Aorta (tissue), 5 donors: ENCODE measurements at regions not wholly inside any gene's neighbourhood (a gene's known extent, or its start where the extent isn't known, plus 50 kb on each side); places are given as distances from the start of the nearest gene placed in this dataset.

ENCODE experiments used
- ATAC-seq: fragments of 200-7000 bp; cut with Tn5 transposase; one replicate; pipeline ENCODE4 v1.9.1; 2022; ENCODE audit warnings: moderate library complexity; ENCODE audit not compliant: low FRiP score
- DNase-seq, 2 donors: peaks; one replicate each; pipeline ENCODE4 v3.0.0-alpha.2; 2020
- H3K27ac ChIP-seq, 2 donors: one replicate each; pipeline ENCODE4 v1.5.1; 2013; ENCODE audit warnings: low read length in 2 of 2, mild to moderate bottlenecking in 2 of 2, moderate library complexity in 2 of 2, control low read depth in 1 of 2, inconsistent platforms in 1 of 2, low read depth in 1 of 2
- H3K27me3 ChIP-seq, 2 donors: one replicate each; pipeline ENCODE4 v1.6.1; 2013; ENCODE audit warnings: control low read depth in 1 of 2, low read length in 1 of 2, mild to moderate bottlenecking in 1 of 2, moderate library complexity in 1 of 2; ENCODE audit not compliant: insufficient read depth in 2 of 2, control insufficient read depth in 1 of 2
- H3K36me3 ChIP-seq, 2 donors: one replicate each; pipeline ENCODE4 v1.6.1; 2013; ENCODE audit warnings: control low read depth in 1 of 2, low read length in 1 of 2, mild to moderate bottlenecking in 1 of 2; ENCODE audit not compliant: insufficient read depth in 2 of 2, control insufficient read depth in 1 of 2
- H3K4me1 ChIP-seq, 2 donors: one replicate each; pipeline ENCODE4 v1.6.1; 2013; ENCODE audit warnings: low read length in 2 of 2, control low read depth in 1 of 2, mild to moderate bottlenecking in 1 of 2, moderate library complexity in 1 of 2; ENCODE audit not compliant: insufficient read depth in 2 of 2, control insufficient read depth in 1 of 2
- H3K4me3 ChIP-seq, 2 donors: one replicate each; pipeline ENCODE4 v1.5.1; 2013; ENCODE audit warnings: low read length in 2 of 2, control low read depth in 1 of 2, mild to moderate bottlenecking in 1 of 2
- H3K9me3 ChIP-seq: one replicate; pipeline ENCODE4 v1.6.1; 2013; ENCODE audit warnings: mild to moderate bottlenecking, low read length; ENCODE audit not compliant: control insufficient read depth
- WGBS, 2 donors: extraction: QIAGEN DNeasy Blood & Tissue Kit; methylation state at CpG; one replicate each; pipeline ENCODE4 v1.1.7; 2013; 5-methylcytosine and 5-hydroxymethylcytosine counted together
- intact Hi-C, 2 donors: fragments of 100-400 bp; cut with DNase I; formaldehyde crosslinking; loops; one replicate each; pipeline versions ENCODE4 v1.14.2 to v1.15.0; 2022
- donor health status: healthy with polysubstance abuse.
- donor health status: Bipolar disorder and iron deficiency.
- donor health status: DM: no; HTN: no; CAD: no.
- donor health status: DM: no; HTN: no; CAD: no.
- donor health status: DM: yes; HTN: yes; CAD: no.

DNA sequence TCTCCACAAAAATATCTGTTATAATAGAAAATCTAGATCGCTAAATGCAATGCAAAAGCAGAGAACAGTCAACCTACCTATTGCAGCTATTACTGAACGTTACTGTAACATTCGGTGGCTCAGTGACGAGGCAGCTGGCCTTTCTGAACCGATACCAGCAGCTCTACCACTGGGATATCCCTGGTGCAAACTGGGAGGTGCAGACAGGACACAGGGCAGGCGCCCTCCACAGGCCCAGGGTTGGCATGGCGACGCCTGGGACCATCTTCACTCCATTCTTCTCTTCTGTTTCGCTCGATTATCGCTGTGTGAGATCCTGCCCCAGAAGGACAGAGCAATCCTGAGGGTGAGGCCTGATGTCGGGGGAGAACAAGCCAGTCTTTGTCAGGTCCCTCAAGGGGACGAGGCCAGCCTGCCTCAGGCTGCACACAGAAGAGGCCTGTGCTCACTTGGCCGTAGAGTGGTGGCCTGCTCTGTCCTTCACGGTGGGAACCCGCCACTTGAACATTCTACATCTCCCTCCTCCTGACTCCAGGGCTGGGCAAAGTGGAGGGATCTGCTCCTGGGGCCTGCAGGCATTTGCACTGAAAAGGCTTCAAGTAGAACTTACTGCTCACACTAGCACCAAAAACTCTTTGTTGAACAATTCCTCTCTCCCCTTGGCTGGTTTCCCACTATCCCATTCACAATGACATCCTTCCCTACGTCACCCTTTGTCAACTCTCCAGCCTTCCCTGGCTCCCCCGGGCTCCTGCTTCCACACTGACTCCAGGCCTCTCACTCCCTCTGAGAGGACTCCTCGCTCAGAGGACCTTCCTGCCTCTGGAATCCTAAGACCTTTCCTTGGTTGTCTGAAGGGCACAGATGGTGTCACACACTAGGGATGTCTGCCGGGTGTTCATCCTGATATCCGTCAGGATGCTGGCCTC, 49.7 kb downstream of the CYRIA start:
- Histone ChIP-seq H3K27me3 (no peaks in the 10 kb centered on the region), H3K4me1 (no peaks in the 10 kb centered on the region), H3K27ac (no peak overlapping the region), H3K4me3 (no peak overlapping the region), H3K9me3 (no peaks in the 10 kb centered on the region), H3K36me3 (peaks cover 0 to 2% of the 10 kb centered on the region in 2 donors)
- ATAC-seq (no peak), DNase-seq (no peak)
- 89 to 91% methylated on average over 21 of the region's 21 CpGs for WGBS, 2 donors
- intact Hi-C loops: loop anchor here in 1 of 2 donors (2.0 kb wide), 1 partner anchor 141 kb away; no protein-coding TSS in a partner anchor

DNA sequence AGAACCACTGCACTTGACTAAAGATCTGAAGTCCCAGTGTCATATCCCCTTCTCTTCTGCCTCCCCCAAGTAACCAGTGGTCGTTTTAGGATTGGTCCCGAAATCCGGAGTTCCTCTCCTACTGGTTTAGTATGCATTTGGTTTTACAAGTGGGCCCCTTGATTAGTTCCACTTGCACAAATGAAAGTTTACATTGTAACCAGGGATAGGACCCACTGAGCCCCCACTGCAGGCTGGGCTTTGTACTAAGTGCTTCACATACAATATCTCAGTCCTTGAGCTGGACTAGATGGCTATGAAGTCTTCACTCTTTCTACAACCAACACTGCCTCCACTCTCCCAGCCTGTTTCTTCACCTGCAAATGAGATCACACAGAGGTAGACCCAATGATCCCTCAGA, 50.4 kb downstream of the CYRIA start:
- Histone ChIP-seq H3K4me1 (no peaks in the 10 kb centered on the region), H3K27me3 (no peaks in the 10 kb centered on the region), H3K36me3 (peaks cover 0 to 2% of the 10 kb centered on the region in 2 donors), H3K9me3 (no peaks in the 10 kb centered on the region), H3K4me3 (no peak overlapping the region), H3K27ac (no peak overlapping the region)
- ATAC-seq (no peak), DNase-seq (no peak)
- intact Hi-C loops: loop anchor here in 1 of 2 donors (2.0 kb wide), 1 partner anchor 142 kb away; no protein-coding TSS in a partner anchor
- 80 to 95% methylated on average over 3 of the region's 3 CpGs for WGBS, 2 donors

DNA sequence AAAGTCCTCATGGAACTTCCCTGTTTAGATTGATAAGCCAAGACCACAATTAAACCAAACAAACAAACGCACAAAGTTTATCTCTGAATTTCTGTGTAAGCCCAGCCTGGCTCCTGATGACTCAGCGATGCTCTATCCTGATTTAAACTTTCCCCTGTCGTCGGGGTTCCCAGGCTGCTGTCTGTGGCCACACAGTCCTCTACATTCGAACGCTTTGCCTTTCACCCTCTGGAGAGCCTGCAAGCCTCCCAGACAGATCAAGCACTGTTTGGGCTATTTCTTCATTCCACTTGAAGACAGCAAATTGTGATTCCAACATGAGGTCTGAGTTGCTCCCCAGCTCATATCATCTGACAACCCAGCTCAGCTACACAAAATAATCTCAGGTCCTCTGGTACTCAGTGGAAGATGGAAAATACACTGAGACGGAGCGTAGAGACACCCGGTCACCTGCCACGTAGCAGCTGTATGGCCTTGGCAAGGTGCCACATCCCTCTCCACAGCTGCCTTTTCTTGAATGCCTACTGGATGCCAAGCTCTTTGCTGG, 51.2 kb downstream of the CYRIA start:
- intact Hi-C loops: loop anchor here in 1 of 2 donors (2.0 kb wide), 1 partner anchor 142 kb away; no protein-coding TSS in a partner anchor
- ATAC-seq: no peak
- Histone ChIP-seq H3K36me3 (peaks cover 0 to 2% of the 10 kb centered on the region in 2 donors), H3K4me3 (no peak overlapping the region), H3K27me3 (no peaks in the 10 kb centered on the region), H3K9me3 (no peaks in the 10 kb centered on the region), H3K4me1 (no peaks in the 10 kb centered on the region), H3K27ac (no peak overlapping the region)
- no peak for DNase-seq
- WGBS, 2 donors: 64 to 67% methylated on average over 10 of the region's 10 CpGs

DNA sequence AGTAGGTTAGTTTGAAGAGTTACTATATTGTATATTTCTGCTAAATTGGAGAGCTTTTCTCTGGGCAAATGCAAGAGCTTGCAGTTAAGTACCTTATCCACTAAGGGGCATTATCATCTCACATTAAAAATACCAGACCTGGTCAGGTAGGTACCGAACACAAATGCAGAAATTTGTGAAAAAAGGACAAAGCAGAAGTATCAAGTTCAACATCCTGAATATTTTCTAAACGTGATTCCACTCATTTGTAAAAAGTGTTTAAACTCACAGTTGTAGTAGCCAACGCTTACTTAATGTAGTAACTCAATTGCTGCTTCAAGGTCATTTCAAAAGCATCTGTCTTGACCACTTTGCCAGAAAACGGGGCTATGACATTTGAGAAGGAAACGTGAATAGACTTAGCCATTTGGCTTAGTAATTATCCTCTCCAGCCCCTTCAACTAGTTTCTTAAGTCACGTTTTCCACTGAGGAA, 52.1 kb downstream of the CYRIA start:
- H3K27ac ChIP-seq: no peak overlapping the region
- H3K9me3 ChIP-seq: no peaks in the 10 kb centered on the region
- H3K4me1 ChIP-seq: no peaks in the 10 kb centered on the region
- DNase-seq (no peak), ATAC-seq (no peak)
- intact Hi-C loops: loop anchor here (2.0 kb wide), 1 partner anchor 143 kb away; no protein-coding TSS in a partner anchor
- H3K4me3 ChIP-seq: no peak overlapping the region
- H3K36me3 ChIP-seq: peaks cover 0 to 2% of the 10 kb centered on the region in 2 donors
- H3K27me3 ChIP-seq: no peaks in the 10 kb centered on the region
- 22 to 26% methylated on average over 6 of the region's 6 CpGs for WGBS, 2 donors

DNA sequence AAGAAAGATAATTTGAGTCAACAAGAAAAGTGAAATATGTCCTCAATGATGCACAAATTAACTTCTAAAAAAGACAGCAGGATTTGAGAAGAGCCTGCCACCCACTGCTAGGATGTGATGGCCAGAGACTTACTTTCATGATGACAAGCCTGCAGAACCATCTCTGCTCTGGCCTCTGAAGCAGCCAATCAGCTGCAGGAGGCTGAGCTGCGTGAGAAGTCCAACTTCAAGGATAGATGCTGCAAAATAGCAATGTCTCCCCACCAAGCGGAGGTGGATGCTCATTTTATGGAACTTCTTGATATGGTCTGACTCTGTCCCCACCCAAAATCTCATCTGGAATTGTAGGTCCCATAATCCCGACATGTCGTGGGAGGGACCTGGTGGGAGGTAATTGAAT, 53.1 kb downstream of the CYRIA start:
- no peak for ATAC-seq

DNA sequence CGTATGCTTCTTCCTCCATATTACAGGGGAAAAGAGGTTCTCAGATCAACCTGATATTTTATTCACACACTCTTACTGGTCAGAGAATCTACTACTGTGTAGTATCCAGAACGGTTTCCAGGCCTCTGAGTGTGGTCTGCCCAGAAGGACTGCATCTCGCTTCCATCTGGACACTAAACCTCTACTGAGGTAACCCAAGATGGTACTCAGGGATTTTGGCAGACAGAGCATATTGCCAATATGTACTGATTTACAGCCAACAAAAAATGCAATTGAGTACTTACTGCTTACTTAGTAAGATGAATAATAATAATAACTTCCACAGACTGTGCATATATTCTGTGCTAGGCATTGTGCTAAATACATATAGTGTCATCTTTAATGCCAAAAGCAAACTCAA, 55.8 kb downstream of the CYRIA start:
- H3K36me3 ChIP-seq: no peaks in the 10 kb centered on the region
- H3K27ac ChIP-seq: no peak overlapping the region
- DNase-seq (no peak), ATAC-seq (no peak)
- WGBS, 2 donors: 88 to 94% methylated on average over 3 of the region's 3 CpGs
- H3K4me3 ChIP-seq: no peak overlapping the region
- H3K4me1 ChIP-seq: no peaks in the 10 kb centered on the region
- intact Hi-C loops: loop anchor here (2.0 to 10.0 kb wide), 3 partner anchors 57 to 973 kb away; no protein-coding TSS in a partner anchor
- no peaks in the 10 kb centered on the region for H3K27me3 ChIP-seq
- H3K9me3 ChIP-seq: no peaks in the 10 kb centered on the region

More for the DNA sequence above, 53.1 kb downstream of the CYRIA start:
- Histone ChIP-seq H3K27me3 (no peaks in the 10 kb centered on the region), H3K27ac (no peak overlapping the region), H3K9me3 (no peaks in the 10 kb centered on the region), H3K4me3 (no peak overlapping the region), H3K36me3 (peaks cover 0 to 2% of the 10 kb centered on the region in 2 donors), H3K4me1 (no peaks in the 10 kb centered on the region)
- intact Hi-C loops: loop anchor here in 1 of 2 donors (2.0 kb wide), 1 partner anchor 144 kb away; no protein-coding TSS in a partner anchor
- DNase-seq: no peak
- 87 to 93% methylated on average over 4 of the region's 4 CpGs for WGBS, 2 donors

DNA sequence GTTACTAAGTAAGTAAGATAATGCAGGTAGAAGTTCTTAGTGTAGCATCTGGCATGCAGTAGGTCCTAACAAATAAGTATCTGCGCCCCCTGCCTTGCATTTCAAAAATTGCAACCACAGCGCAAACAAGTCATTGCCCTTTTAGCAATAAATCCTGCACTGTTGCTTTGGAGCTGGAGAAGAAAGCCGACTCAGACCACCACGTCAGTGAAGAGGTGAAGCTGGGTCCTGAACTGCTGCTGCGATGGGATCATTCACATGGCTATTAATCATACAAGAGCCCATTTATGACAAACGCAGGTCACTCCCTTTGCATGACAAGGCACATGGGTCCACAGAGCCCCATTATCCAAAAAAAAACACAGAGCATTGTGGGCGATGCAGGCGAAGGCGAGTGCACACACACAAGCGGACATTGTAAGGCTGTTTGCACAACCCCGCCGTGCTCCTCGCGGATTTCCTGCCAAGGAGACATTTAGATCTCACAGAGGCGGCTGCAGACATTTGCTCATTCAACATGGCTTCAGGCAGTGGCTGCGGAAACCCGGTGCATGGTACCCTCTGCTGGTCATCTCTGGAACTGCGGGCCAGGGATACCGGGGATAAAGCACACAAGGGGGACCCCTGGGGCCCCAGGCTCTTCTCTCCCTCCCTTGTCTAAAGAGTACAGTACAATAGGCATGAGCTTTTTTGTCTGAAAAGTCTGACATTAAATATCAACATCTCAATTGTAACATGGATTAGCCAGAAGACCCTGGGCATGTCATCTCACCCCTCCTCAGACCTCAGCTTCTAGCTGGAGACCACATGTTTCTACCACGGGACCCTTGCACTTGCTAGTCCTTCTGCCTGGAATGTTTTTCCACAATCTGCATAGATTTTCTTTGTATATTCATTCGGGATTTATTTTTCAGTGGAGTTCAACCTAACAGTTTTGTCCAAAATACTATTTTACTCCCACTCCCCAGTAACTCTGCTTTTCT, 56.7 kb downstream of the CYRIA start:
- peak overlapping the region in 1 of 2 donors; percentile 11 for H3K4me3 ChIP-seq
- ATAC-seq (peak; percentile 92), DNase-seq (peak; percentile 85 to 94)
- intact Hi-C loops: loop anchor here (2.0 to 10.0 kb wide), 3 partner anchors 56 to 972 kb away; no protein-coding TSS in a partner anchor
- H3K27me3 ChIP-seq: no peaks in the 10 kb centered on the region
- H3K27ac ChIP-seq: no peak overlapping the region
- H3K4me1 ChIP-seq: no peaks in the 10 kb centered on the region
- WGBS, 2 donors: 4 to 5% methylated on average over 21 of the region's 21 CpGs
- H3K9me3 ChIP-seq: no peaks in the 10 kb centered on the region
- no peaks in the 10 kb centered on the region for H3K36me3 ChIP-seq

DNA sequence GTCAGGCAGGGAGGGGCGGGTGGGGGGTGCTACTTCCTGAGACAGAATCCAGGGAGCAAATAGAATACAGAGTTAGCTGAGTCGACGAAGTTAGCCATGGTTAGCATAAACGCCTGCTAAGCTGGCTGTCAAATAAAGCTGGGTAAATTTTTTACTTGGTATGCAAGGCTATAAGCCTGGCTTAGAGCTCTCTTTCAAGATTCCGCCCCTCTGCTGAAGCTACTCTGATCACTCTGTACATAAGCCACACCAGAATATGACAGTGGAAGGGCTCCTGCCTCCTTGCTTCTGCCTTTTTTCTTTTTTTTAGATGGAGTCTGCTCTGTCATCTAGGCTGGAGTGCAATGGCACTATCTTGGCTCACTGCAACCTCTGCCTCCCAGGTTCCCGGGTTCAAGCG, 58.3 kb downstream of the CYRIA start:
- ATAC-seq (no peak), DNase-seq (no peak)
- H3K27me3 ChIP-seq: no peaks in the 10 kb centered on the region
- H3K4me3 ChIP-seq: no peak overlapping the region
- intact Hi-C loops: loop anchor here in 1 of 2 donors (10.0 kb wide), 1 partner anchor 672 kb away; no protein-coding TSS in a partner anchor
- 84% methylated on average over 7 of the region's 7 CpGs for WGBS, 2 donors
- H3K27ac ChIP-seq: no peak overlapping the region
- H3K4me1 ChIP-seq: no peaks in the 10 kb centered on the region
- H3K9me3 ChIP-seq: no peaks in the 10 kb centered on the region
- H3K36me3 ChIP-seq: no peaks in the 10 kb centered on the region
